ENCODE measurements at regions not wholly inside any gene's neighbourhood (a gene's known extent, or its start where the extent isn't known, plus 50 kb on each side); places are given as distances from the start of the nearest gene placed in this dataset.

- intact Hi-C loops (cut with micrococcal nuclease; ENCODE audit: unreplicated experiment): no loop called here
- FAIRE-seq (no peak), ATAC-seq (no peak)
Measured at GRCh38 chr4:11687727-11688126, 259.0 kb upstream of the HS3ST1 start.

GRCh38 chr4:11685481-11685880 is 256.8 kb upstream of the HS3ST1 start:
- H2AFZ ChIP-seq (ENCODE audit: low read length): no peak overlapping the region
- H3K36me3 ChIP-seq (replicated peaks in 1 of 2; ENCODE audit: control insufficient read depth in 1 of 2, insufficient read depth in 2 of 2, low read length in 2 of 2): no peaks in the 10 kb centered on the region
- no peak overlapping the region for H3K4me3 ChIP-seq (replicated peaks in 1 of 3; ENCODE audit: insufficient read depth in 1 of 3, low read depth in 2 of 3, low read length in 3 of 3)
- WGBS (ENCODE audit: low lambda C conversion rate): 0% methylated on average over 5 of the region's 5 CpGs
- FAIRE-seq: no peak
- H3K4me2 ChIP-seq (ENCODE audit: low read depth, low read length): no peak overlapping the region
- no peaks in the 10 kb centered on the region for H4K20me1 ChIP-seq (ENCODE audit: insufficient read depth, low read length)
- H3K27ac ChIP-seq (ENCODE audit: extremely low read length, insufficient read depth, low read length): no peak overlapping the region
- no peak overlapping the region for H3K9ac ChIP-seq (ENCODE audit: insufficient read depth, low read depth, low read length)
- DNase-seq (ENCODE audit: low spot score): no peak
- ATAC-seq: no peak
- no peaks in the 10 kb centered on the region for H3K79me2 ChIP-seq (ENCODE audit: insufficient read depth, low read length)
- no peaks in the 10 kb centered on the region for H3K4me1 ChIP-seq (ENCODE audit: insufficient read depth, low read length)
- ChIA-PET POLR2A (no interaction called here), CTCF (ENCODE audit: low intra/inter-chr PET ratio, low total read pairs) (no interaction called here)
- intact Hi-C loops (cut with micrococcal nuclease; ENCODE audit: unreplicated experiment): no loop called here
- H3K27me3 ChIP-seq (ENCODE audit: control insufficient read depth in 1 of 2, insufficient read depth in 2 of 2, low read length in 2 of 2): no peaks in the 10 kb centered on the region; a peak in 1 of 5 replicates
- TF ChIP-seq FLYWCH1 (CRISPR knock-in tag; IDR thresholded peaks at IDR 0.05): no peak
- no peak for TF ChIP-seq ZMYM4 (CRISPR knock-in tag; IDR thresholded peaks at IDR 0.05)
- TF ChIP-seq HNRNPL (IDR thresholded peaks at IDR 0.05; ENCODE audit: low read depth, low read length): no peak
- TF ChIP-seq NONO (IDR thresholded peaks at IDR 0.05): no peak
- no peak for TF ChIP-seq NONO (CRISPR knock-in tag; conservative IDR thresholded peaks at IDR 0.05)
- TF ChIP-seq REPIN1 (CRISPR knock-in tag; IDR thresholded peaks at IDR 0.05; ENCODE audit: borderline replicate concordance, low read depth): no peak
- TF ChIP-seq BRD4 (CRISPR knock-in tag; IDR thresholded peaks at IDR 0.05): no peak
- in situ Hi-C loops (cut with HindIII; ENCODE audit: extremely low pct_ligation_motif_present, low pct_unique_long_range_greater_than_20kb): no loop called here
- H3K9me3 ChIP-seq (ENCODE audit: low read length): peaks cover 59% of the 10 kb centered on the region
- BruUV-seq (replicated peaks): no TSS peak

More at GRCh38 chr4:11687727-11688126, 259.0 kb upstream of the HS3ST1 start:
- Histone ChIP-seq H2AFZ (ENCODE audit: low read length) (no peak overlapping the region), H3K4me3 (replicated peaks in 1 of 3; ENCODE audit: insufficient read depth in 1 of 3, low read depth in 2 of 3, low read length in 3 of 3) (no peak overlapping the region), H3K9me3 (ENCODE audit: low read length) (peaks cover 66% of the 10 kb centered on the region), H3K4me1 (ENCODE audit: insufficient read depth, low read length) (no peaks in the 10 kb centered on the region), H3K36me3 (replicated peaks in 1 of 2; ENCODE audit: control insufficient read depth in 1 of 2, insufficient read depth in 2 of 2, low read length in 2 of 2) (no peaks in the 10 kb centered on the region), H3K27ac (ENCODE audit: extremely low read length, insufficient read depth, low read length) (no peak overlapping the region), H3K27me3 (ENCODE audit: control insufficient read depth in 1 of 2, insufficient read depth in 2 of 2, low read length in 2 of 2) (no peaks in the 10 kb centered on the region; a peak in 1 of 5 replicates), H4K20me1 (ENCODE audit: insufficient read depth, low read length) (no peaks in the 10 kb centered on the region), H3K79me2 (ENCODE audit: insufficient read depth, low read length) (no peaks in the 10 kb centered on the region), H3K4me2 (ENCODE audit: low read depth, low read length) (no peak overlapping the region), H3K9ac (ENCODE audit: insufficient read depth, low read depth, low read length) (no peak overlapping the region)
- peak in 1 of 2 experiments; percentile 52; a peak in 2 of 4 replicates for TF ChIP-seq MAFK (conservative IDR thresholded peaks at IDR 0.05 in 1 of 2, IDR thresholded peaks at IDR 0.05 in 1 of 2; ENCODE audit: low read length in 2 of 2)
- TF ChIP-seq BRD4 (CRISPR knock-in tag; IDR thresholded peaks at IDR 0.05): no peak
- TF ChIP-seq ATF5 (CRISPR knock-in tag; IDR thresholded peaks at IDR 0.05; ENCODE audit: low read depth): no peak
- TF ChIP-seq MAFF (IDR thresholded peaks at IDR 0.05; ENCODE audit: low read depth, low read length): 0 out of 2 replicates have a peak, but pooled peaks have one; percentile 13
- TF ChIP-seq AGO1 (IDR thresholded peaks at IDR 0.05; ENCODE audit: low read depth, low read length, poor library complexity, severe bottlenecking): no peak
- no TSS peak for BruUV-seq (replicated peaks)
- POLR2A ChIA-PET: no interaction called here
- CTCF ChIA-PET (ENCODE audit: low intra/inter-chr PET ratio, low total read pairs): no interaction called here
- whole genome bisulfite sequencing (ENCODE audit: low lambda C conversion rate): 0% methylated on average over 1 of the region's 1 CpG
- in situ Hi-C loops (cut with HindIII; ENCODE audit: extremely low pct_ligation_motif_present, low pct_unique_long_range_greater_than_20kb): no loop called here
- DNase-seq (ENCODE audit: low spot score): no peak

Measured in HepG2 (cell line).